ENCODE measurements at regions not wholly inside any gene's neighbourhood (a gene's known extent, or its start where the extent isn't known, plus 50 kb on each side); places are given as distances from the start of the nearest gene placed in this dataset.

DNA sequence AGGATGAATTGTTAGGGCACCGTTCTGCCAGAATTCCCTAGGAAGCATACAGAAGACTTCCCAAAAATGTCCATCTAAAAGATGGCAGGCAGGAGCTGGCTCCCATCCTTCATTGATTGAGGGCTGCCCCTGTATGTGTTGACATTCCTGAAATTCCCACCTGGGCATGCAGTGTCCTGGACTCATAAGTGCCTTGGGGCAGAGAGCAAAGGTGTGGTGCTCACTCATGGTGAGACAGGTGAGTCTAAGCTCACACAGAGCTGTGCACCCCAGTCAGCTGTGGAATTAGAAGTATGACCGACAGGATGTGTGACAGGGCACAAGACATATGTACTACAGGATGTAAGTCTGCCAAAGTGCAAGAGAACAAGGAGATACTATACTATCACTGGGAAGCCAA lies 271.9 kb downstream of the MID1IP1 start:
- TF ChIP-seq, protein P1, sequence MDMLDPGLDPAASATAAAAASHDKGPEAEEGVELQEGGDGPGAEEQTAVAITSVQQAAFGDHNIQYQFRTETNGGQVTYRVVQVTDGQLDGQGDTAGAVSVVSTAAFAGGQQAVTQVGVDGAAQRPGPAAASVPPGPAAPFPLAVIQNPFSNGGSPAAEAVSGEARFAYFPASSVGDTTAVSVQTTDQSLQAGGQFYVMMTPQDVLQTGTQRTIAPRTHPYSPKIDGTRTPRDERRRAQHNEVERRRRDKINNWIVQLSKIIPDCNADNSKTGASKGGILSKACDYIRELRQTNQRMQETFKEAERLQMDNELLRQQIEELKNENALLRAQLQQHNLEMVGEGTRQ (IDR thresholded peaks at IDR 0.05; ENCODE audit: low read depth, low read length), result no peak
- TF ChIP-seq BHLHE40 (IDR thresholded peaks at IDR 0.05; ENCODE audit: low read depth, low read length) (no peak), FOS (IDR thresholded peaks at IDR 0.05; ENCODE audit: low read depth, low read length) (no peak), MAFK (IDR thresholded peaks at IDR 0.05; ENCODE audit: low read depth, low read length) (no peak), MAZ (IDR thresholded peaks at IDR 0.05; ENCODE audit: borderline replicate concordance, low read depth, low read length) (no peak), RCOR1 (IDR thresholded peaks at IDR 0.05; ENCODE audit: insufficient replicate concordance, low read length) (no peak), RFX5 (IDR thresholded peaks at IDR 0.05; ENCODE audit: low read depth, low read length) (no peak), SMC3 (IDR thresholded peaks at IDR 0.05; ENCODE audit: low read depth, low read length) (no peak), CEBPB (IDR thresholded peaks at IDR 0.05; ENCODE audit: low read depth, low read length) (no peak), POLR2A (IDR thresholded peaks at IDR 0.05; ENCODE audit: low read depth, low read length) (no peak), CTCF (conservative IDR thresholded peaks at IDR 0.05; ENCODE audit: low read depth, low read length) (no peak), MXI1 (IDR thresholded peaks at IDR 0.05; ENCODE audit: borderline replicate concordance, low read depth, low read length) (no peak), NFE2L2 (IDR thresholded peaks at IDR 0.05; ENCODE audit: low read depth, low read length) (no peak), CHD1 (IDR thresholded peaks at IDR 0.05; ENCODE audit: low read depth, low read length) (no peak), RAD21 (IDR thresholded peaks at IDR 0.05; ENCODE audit: low read length) (no peak)
- TF ChIP-seq, protein P2, sequence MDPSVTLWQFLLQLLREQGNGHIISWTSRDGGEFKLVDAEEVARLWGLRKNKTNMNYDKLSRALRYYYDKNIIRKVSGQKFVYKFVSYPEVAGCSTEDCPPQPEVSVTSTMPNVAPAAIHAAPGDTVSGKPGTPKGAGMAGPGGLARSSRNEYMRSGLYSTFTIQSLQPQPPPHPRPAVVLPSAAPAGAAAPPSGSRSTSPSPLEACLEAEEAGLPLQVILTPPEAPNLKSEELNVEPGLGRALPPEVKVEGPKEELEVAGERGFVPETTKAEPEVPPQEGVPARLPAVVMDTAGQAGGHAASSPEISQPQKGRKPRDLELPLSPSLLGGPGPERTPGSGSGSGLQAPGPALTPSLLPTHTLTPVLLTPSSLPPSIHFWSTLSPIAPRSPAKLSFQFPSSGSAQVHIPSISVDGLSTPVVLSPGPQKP (IDR thresholded peaks at IDR 0.05; ENCODE audit: borderline replicate concordance, low read depth, low read length), result no peak
- H3K27me3 ChIP-seq (ENCODE audit: control insufficient read depth, insufficient read depth, low read length), result peaks cover 1% of the 10 kb centered on the region; the same call in 1 of the 2 replicates

More for the DNA sequence above, 271.9 kb downstream of the MID1IP1 start:
- WGBS, 2 experiments (ENCODE audit: extremely low coverage in 2 of 2, insufficient read length in 1 of 2), result no CpG with 5 or more reads among the region's 2 CpGs
- Histone ChIP-seq H3K4ac (ENCODE audit: low read depth, low read length) (no peak overlapping the region), H3K79me1 (ENCODE audit: low read depth in 1 of 2, low read length in 2 of 2) (no peaks in the 10 kb centered on the region), H4K5ac (ENCODE audit: low read depth, low read length) (no peak overlapping the region), H4K20me1 (ENCODE audit: insufficient read depth, low read length) (no peaks in the 10 kb centered on the region), H2BK15ac (ENCODE audit: low read depth, low read length) (no peak overlapping the region), H2AK9ac (replicated peaks; ENCODE audit: low read depth, low read length, poor library complexity) (no peak overlapping the region), H2BK20ac (ENCODE audit: low read depth, low read length) (no peak overlapping the region), H2AK5ac (ENCODE audit: low read depth, low read length) (no peak overlapping the region), H2BK120ac (ENCODE audit: low read depth, low read length) (no peak overlapping the region), H3K4me1 (ENCODE audit: control insufficient read depth, insufficient read depth, low read length) (no peaks in the 10 kb centered on the region), H3K9me3 (ENCODE audit: control insufficient read depth, insufficient read depth, low read length) (peaks cover 4% of the 10 kb centered on the region; the same call in 1 of the 2 replicates), H3K4me2 (ENCODE audit: low read depth, low read length) (no peak overlapping the region), H3K18ac (ENCODE audit: low read depth, low read length) (no peak overlapping the region), H3K9me1 (ENCODE audit: insufficient read depth, low read length) (no peaks in the 10 kb centered on the region), H4K91ac (ENCODE audit: insufficient read depth, low read depth, low read length) (no peak overlapping the region), H4K8ac (ENCODE audit: low read depth in 2 of 2, low read length in 2 of 2) (no peak overlapping the region), H3K4me3 (ENCODE audit: insufficient read depth, low read depth, low read length) (no peak overlapping the region), H3K14ac (replicated peaks; ENCODE audit: low read depth, low read length) (no peak overlapping the region), H2BK5ac (ENCODE audit: low read depth, low read length, poor library complexity, severe bottlenecking) (no peak overlapping the region), H3K23ac (ENCODE audit: low read depth, low read length) (no peak overlapping the region), H3K56ac (ENCODE audit: extremely low read depth, insufficient read depth, low read length) (no peak overlapping the region), H3K36me3 (ENCODE audit: control insufficient read depth, insufficient read depth, low read length) (no peaks in the 10 kb centered on the region), H2AFZ (replicated peaks; ENCODE audit: low read length, poor library complexity) (no peak overlapping the region), H3K9ac (ENCODE audit: low read depth, low read length) (no peak overlapping the region), H3K27ac (ENCODE audit: insufficient read depth, low read length) (no peak overlapping the region)
- CTCF ChIA-PET, result no interaction called here
- BruUV-seq (replicated peaks), result no TSS peak
- in situ Hi-C loops (cut with MboI; ENCODE audit: low sequenced_read_pairs), result no loop called here
- POLR2A ChIA-PET (ENCODE audit: unreplicated experiment), result no interaction called here
- intact Hi-C loops (cut with micrococcal nuclease), result no loop called here
- dilution Hi-C loops (cut with HindIII; ENCODE audit: low sequenced_read_pairs, unreplicated experiment), result no loop called here
- DNase-seq, result no peak
- no peak for ATAC-seq (ENCODE audit: low read depth)

All from IMR-90 (cell line).